ENCODE measurements at regions not wholly inside any gene's neighbourhood (a gene's known extent, or its start where the extent isn't known, plus 50 kb on each side); places are given as distances from the start of the nearest gene placed in this dataset.
"Not testable (repeated sequence)": the region's sequence is repeated elsewhere in the genome, so short reads cannot be mapped to it uniquely, and the experiment has no call there.

- not testable (repeated sequence) for DNase-seq
Observed at GRCh38 chr6:67462725-67463124, 1172.4 kb upstream of the ADGRB3 start.

GRCh38 chr6:67459556-67459955 lies 1175.5 kb upstream of the ADGRB3 start:
- DNase-seq, result no peak

- DNase-seq, result no peak
Observed at GRCh38 chr6:67458265-67458664, 1176.8 kb upstream of the ADGRB3 start.

GRCh38 chr6:67451874-67452273 lies 1183.2 kb upstream of the ADGRB3 start:
- DNase-seq, result no peak

GRCh38 chr6:67450641-67451040 lies 1184.4 kb upstream of the ADGRB3 start:
- DNase-seq, result peak; percentile 1

- DNase-seq, result no peak
Observed at GRCh38 chr6:67449602-67450001, 1185.5 kb upstream of the ADGRB3 start.

GRCh38 chr6:67433124-67433523 lies 1202.0 kb upstream of the ADGRB3 start:
- DNase-seq, result no peak

- DNase-seq, result no peak
Observed at GRCh38 chr6:67431076-67431475, 1204.0 kb upstream of the ADGRB3 start.

GRCh38 chr6:67426686-67427085 lies 1208.4 kb upstream of the ADGRB3 start:
- not testable (repeated sequence) for DNase-seq

- no peak for DNase-seq
Observed at GRCh38 chr6:67412035-67412434, 1223.0 kb upstream of the ADGRB3 start.

GRCh38 chr6:67411036-67411435 lies 1224.0 kb upstream of the ADGRB3 start:
- no peak for DNase-seq

- no peak for DNase-seq
Observed at GRCh38 chr6:67394254-67394653, 1240.8 kb upstream of the ADGRB3 start.

GRCh38 chr6:67393356-67393755 lies 1241.7 kb upstream of the ADGRB3 start:
- DNase-seq, result no peak

- DNase-seq, result no peak
Observed at GRCh38 chr6:67391955-67392354, 1243.1 kb upstream of the ADGRB3 start.

- DNase-seq, result no peak
Observed at GRCh38 chr6:67369679-67370078, 1265.4 kb upstream of the ADGRB3 start.

GRCh38 chr6:67362976-67363375 lies 1272.1 kb upstream of the ADGRB3 start:
- no peak for DNase-seq

GRCh38 chr6:67361264-67361663 lies 1273.8 kb upstream of the ADGRB3 start:
- no peak for DNase-seq

- DNase-seq, result no peak
Observed at GRCh38 chr6:67358241-67358640, 1276.8 kb upstream of the ADGRB3 start.

- no peak for DNase-seq
Observed at GRCh38 chr6:67353861-67354260, 1281.2 kb upstream of the ADGRB3 start.

GRCh38 chr6:67352717-67353116 lies 1282.4 kb upstream of the ADGRB3 start:
- DNase-seq, result no peak

GRCh38 chr6:67350729-67351128 lies 1284.4 kb upstream of the ADGRB3 start:
- DNase-seq, result no peak

- no peak for DNase-seq
Observed at GRCh38 chr6:67345946-67346345, 1289.1 kb upstream of the ADGRB3 start.

GRCh38 chr6:67336014-67336413 lies 1299.1 kb upstream of the ADGRB3 start:
- DNase-seq, result no peak

- DNase-seq, result no peak
Observed at GRCh38 chr6:67331304-67331703, 1303.8 kb upstream of the ADGRB3 start.

- no peak for DNase-seq
Observed at GRCh38 chr6:67328269-67328668, 1306.8 kb upstream of the ADGRB3 start.

GRCh38 chr6:67300430-67301040 lies 1334.5 kb upstream of the ADGRB3 start:
- DNase-seq, result no peak

Data from NCI-H524 treated with DMSO at 0.1 percent for 48 hours (cell line).